HG02870 (cell line): ENCODE measurements at regions not wholly inside any gene's neighbourhood (a gene's known extent, or its start where the extent isn't known, plus 50 kb on each side); places are given as distances from the start of the nearest gene placed in this dataset.

Experiments
- ATAC-seq: cut with Tn5 transposase; IDR thresholded peaks from one replicate; pipeline ENCODE4 v1.9.1; 2021; ENCODE audit warnings: mild to moderate bottlenecking, moderate library complexity; ENCODE audit not compliant: unreplicated experiment

DNA sequence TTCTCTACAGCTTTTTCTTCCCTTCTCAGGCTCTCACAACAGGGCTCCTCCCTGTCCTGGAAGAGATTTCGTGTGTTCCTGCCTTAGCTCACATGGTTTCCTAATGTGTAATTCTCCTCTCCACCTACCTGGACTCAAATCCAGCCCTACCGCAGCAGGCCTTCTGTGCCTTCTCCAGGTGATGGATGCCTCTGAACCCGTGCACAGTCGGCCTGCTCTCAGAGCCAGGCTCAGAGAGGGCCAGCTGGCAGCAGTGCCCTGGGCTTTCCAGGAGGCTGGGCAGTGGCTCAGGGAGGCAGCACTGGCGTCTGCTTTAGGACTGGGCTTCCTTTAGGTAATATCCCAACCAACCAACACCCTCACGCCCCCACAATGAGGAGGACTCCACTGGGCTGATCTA, 123.2 kb upstream of the TMC3 start:
- ATAC-seq = no peak

DNA sequence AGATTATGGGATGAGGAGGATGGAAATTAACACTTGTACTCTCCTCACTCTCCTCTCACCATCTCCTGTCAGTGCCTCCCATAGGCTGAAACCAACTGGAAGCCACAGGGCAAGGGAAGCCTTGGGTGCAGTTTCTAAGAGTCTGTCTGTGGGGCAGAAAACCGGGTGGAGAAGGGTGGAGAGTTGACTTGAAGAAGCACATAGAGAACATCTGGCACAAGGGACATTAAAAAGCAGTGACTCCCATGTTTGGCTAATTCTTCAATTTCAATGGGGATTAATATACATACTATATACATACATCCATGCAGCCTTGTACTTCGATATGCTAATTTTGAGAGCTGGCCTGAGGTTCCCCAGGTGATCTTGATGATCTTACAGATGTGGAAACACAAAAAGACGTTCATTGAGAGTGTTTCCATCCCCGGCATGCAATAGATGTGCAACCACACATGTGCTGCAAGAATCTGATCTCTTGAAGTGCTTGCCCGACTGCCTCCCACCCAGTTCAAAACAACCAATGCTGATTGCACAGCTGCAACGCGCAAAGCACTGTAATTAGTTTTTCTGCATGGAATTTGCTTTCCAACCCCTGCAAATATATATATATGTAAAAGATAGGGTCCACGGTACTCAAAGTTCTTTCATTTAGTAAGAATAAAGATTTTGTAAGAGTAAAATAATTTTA, 121.9 kb upstream of the TMC3 start:
- ATAC-seq = no peak

DNA sequence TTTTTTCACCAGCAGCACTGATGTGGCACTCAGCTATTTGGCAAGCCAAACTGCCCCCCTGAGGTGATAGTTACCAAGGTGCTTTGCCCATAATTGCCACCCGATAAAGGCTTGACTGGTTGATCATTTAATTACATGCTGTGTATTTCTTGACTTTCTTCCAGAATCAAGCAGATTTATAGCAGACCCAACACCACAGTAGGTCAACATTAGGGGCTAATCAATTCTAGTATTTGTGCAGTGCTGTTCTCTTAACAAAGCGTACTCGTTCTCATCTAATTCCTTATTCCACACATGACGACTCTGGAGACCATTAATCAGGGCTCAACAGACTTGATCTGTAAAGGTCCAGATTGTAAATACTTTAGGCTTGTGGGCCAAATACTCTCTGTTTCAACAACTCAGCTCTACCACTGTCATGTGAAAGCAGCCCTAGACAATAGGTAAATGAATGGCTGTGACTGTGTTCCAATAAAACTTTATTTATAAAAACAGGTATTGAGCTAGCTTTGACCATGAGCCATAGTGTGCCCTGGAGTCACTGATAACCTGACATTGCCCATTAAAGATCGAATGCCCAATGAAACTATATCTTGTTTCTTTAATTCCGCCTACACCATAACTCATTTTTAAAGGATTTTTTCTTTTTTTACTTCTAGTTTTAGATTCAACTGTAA, 119.1 kb upstream of the TMC3 start:
- ATAC-seq = no peak

DNA sequence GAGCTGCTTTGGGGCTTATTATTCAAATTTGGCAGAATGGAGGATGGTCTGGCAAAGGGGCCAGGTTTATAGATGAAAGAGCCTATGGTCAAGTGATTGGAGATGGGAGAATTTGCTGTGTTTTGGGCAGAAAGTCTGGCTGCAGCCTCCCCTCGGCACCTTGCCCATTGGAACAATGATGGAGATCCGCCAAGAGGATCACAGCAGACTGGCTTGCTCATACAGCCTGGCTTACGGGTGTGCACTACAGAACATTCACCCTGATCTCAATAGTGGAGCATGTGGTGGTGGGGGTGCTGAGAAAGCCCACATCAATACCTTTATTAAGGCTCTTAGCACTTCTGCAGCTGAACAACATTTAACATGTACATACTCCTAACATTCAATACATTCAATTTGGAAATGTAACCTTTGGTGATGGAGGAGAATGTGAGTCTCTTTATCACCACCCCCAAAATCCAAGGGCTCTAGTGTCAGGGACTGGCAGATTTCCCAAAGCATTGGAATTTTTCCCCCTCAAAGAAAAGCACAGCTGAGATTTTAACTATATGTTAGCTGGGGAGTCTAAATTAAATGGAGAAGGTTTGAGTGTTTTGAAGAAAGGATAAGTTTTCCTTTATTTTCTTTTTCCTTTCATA, 118.4 kb upstream of the TMC3 start:
- no peak for ATAC-seq

DNA sequence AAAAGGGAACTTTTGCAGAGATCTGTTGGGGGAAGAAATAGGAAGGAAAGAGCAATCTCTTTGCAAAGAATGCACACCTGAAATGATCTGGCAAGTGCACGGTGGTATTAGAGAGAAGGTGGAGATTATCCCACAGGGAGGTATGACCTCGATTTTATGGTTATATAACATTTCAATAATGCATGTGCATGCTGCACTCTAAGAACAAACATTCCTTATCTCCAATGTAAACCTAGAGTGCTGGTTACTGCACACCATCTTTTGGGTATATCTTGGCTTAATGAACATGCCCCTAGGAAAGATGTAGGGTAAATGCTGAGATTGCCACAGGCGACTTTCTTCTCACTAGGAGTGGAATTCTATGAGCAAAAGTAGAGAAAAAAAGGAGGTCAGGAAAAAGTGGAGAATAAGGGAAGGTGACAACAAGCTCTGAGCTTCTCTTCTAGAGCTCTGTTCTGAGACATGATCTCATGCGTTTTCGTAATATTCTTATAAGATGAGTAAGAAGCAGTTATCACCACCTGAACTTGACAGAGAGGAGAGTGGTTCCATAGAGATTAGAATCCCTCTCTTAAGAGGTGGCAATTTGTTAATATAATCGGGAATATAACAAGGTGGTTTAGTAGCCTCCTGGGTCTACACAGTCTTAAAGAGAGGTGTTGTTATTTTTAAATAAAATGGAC, 117.5 kb upstream of the TMC3 start:
- ATAC-seq = no peak

DNA sequence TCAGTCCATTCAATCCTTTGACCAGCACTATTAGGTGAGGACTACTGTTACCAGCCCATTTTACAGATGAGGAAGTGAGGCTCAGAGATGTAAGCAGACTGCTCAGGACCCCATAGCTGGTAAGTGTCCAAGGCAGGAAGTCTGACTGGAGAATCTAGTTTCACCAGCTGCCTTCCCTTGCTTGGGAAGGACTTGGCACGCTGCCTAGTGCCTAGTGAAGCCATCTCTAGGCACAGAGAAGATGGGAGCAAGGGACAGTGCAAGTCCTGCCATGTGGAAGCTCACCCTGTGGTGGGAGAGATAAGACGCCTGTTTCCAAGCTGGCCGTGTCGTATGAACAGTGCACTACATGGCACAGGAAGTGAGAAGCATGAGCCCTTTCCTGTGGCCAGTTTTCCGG, 111.8 kb upstream of the TMC3 start:
- ATAC-seq = no peak

DNA sequence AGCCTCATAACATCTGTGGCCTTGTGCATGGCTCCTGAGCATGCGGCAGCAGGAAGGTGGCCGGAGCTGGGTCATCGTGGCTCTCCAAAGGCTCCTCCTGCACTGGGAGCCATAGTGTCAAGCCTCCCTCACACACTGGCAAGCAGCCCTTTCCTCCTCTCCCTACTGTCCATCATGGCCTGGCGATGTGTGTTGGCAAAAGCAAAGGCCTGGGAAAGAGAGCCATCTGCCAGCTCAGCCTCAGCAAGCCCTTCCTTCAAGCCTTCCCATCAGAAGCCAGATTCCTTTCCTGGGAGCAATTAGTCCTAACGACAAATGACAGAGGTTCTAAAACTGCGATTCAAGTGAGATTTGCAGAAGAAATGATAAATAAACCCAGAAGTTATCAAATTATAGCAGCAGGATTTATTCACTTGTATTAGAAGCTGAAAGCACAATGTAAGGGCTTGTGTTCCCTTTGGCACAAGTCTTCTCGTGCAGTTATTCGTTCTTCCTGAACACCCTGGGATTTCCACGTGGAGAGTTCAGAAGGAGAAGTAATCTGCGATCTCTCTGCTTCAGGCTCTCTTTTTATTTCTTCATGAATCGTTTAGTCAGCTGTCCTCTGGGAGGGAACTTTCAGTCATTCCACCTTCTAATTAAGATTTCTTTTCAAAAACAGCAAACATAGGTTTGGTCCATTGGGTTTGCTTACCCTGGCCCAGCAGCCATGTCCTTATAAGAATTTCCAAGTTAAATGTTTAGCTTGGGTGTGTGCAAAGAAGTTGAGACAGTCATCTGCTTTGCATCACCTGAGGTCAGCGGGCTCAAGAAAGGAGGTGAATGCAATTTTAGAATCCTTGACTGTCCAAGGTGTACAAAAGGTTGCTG, 110.3 kb upstream of the TMC3 start:
- no peak for ATAC-seq

DNA sequence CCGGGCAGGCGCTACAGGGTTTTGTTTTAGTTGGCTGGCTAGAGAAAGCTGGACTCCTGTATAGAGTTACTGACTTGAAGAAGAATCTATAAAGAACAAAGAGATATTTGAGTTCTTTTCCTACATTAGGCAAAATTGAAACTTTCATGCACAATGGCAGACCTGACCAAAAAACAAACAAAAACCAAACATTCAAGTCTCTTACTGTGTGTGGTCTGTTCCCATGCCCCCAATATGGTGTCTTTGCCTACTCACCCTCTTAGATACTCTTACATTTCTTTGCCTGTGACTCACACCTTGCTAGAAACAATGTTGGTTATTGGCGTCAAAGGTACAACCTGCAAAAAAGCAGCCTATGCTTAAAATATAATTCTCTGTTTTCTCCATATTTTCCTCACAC, 109.5 kb upstream of the TMC3 start:
- no peak for ATAC-seq

DNA sequence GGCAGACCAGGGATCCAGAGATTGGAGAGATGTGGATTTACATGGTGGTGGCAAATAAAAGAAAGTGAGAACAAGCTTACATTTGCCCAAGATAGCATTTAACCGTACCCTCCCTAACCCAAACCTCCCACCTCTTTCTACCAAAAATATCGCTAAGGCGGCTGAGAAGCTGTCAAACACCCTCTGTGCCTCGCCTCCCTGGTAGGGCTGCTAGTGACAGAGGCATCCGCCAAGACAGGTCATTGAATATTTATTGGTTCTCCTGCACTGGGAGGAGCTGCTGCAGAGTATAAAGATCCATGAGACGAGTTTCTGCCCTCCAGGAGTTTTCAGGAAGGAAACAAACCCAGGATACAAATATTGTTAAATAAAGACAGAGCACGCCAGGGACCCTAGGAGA, 107.3 kb upstream of the TMC3 start:
- ATAC-seq = no peak

DNA sequence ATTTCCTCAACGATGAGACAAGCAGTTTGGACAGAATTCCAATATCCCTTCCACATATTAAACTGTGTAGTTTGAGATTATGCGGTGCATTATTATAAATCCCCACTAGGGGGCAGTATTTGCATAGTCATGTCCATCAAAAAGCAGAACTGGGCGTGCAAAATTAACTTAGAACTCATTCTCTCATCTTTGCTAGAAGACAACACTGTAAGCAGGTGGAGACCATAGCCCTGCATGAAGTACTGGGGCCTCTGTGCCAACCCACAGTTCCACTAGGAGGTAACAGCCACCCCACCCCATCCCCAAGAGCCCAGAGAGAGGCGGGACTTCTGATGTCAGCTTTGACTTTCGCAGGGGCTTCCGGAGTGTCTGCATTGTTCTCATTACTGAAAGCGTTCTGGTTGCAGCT, 106.6 kb upstream of the TMC3 start:
- no peak for ATAC-seq

DNA sequence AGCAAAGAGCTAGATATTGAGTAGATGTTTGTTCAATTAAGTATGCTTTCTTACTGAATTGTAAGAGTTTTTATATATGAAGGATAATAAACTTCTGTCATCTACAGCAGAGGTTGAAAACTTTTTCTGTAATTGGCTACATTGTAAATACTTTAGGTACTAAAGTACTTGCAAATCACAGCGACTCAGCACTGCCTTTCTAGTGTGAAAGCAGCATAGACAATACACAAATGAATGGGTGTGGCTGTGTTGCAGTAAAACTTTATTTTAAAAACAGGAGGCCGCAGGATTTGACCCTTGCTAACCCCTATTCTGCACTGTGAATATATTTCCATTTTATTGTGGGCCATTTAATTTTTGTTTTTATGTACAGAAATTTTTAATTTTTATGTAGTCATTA, 104.3 kb upstream of the TMC3 start:
- no peak for ATAC-seq

DNA sequence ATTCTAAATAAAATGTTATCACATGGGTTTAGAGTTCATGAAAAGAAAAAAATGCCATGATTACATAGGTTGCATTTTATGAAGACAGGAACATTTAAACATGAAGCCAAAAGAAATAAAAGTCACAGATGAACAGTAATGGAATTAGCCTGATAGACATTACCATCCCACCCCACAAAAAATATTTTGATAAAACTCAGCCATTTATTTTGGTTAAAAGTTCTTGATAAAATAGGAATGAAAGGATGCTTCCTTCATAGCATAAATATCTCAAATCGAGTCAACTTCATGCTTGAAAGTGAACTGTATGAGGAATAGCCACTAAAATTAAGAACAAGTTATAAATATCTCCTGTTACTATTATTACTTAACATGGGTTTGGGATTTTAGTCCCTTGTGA, 101.9 kb upstream of the TMC3 start:
- no peak for ATAC-seq

DNA sequence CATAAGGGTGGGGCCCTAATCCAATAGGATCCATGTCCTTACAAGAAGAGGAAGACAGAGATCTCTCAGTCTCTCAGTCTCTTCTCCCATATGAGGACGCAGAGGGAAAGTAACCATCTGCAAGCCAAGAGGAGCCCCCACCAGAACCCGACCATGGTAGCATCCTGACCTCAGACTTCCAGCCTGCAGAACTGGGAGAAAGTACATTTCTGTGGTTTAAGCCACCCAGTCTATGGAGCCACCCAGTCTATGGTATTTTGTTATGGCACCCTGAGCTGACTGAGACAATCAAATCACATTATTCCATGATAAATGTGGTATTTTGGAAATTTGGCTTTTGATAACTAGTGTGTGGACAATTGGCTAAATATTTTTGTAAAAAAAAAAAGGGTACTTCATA, 101.5 kb upstream of the TMC3 start:
- no peak for ATAC-seq

DNA sequence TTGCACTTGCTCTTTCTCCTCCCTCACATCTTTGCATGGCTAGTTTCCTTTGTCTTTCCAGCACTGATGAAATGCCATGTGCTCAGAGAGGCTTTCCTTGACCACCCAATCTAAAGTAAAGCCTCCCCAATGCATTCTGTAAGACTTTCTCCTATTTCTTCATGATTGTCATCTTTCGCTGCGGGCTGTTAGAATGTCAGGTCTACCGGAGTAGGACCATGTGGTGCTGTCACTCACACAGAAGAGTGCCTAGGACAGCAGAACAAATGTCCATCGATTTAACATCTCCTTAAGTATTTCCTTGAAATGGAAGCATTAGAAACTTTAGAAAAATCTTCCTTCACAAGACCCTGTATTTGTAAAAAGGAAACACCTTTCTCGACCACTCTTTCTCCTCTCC, 99.9 kb upstream of the TMC3 start:
- ATAC-seq = no peak

DNA sequence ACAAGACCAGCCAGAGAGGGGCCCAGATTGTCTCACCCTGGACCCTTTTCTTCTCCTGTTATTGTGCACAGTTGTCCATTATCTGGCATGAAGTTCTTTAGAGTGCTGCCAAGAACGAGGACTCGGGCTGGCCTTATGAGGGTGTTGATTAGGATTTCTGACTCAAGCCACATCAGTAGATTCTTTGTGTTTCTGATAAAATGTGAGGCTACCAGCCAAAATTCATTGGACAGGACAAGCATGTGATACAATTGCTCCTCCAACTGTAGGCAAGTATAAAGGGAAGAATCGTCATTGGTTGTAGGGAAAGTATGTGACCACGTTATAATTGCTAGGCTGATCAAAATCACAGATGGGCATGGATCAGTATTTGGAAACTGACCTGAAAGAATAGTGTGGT, 99.2 kb upstream of the TMC3 start:
- no peak for ATAC-seq

DNA sequence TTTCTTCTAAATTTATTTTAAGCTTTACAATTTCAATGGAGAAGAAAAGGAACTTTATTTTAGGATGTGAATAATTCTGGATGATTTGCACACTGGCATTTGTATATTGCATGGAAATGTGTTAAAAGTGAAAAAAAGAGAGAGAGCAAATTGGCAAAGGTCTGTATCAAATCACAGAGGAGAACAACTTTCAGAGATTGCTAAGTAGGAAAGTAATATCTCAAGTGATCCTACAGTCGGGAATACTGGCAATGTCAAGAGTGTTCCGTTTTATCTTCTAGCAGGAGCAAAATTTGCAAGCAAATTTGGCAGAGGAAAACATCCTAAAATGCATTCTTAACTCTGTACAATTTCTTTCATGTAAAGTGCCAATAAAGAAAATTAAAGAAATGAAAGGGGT, 97.1 kb upstream of the TMC3 start:
- ATAC-seq = no peak

DNA sequence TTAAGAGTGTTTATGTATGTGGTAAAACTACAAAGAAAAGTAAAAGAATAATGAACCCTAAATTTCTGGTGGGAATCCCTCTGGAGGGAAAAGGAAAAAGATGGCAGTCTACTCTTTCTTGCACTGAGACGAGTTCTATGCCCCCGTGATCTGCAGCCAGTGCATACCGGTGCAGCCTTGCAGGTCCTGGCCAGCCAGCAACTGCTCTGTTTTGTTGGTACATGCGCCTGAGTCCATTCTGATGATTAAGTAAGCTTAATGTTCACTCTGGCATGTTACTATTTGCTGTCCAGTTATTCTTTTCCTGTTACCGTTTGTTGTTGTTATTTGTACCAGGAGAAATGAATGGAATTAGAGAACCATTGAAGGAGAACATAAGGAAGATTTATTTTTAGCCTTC, 95.1 kb upstream of the TMC3 start:
- no peak for ATAC-seq

DNA sequence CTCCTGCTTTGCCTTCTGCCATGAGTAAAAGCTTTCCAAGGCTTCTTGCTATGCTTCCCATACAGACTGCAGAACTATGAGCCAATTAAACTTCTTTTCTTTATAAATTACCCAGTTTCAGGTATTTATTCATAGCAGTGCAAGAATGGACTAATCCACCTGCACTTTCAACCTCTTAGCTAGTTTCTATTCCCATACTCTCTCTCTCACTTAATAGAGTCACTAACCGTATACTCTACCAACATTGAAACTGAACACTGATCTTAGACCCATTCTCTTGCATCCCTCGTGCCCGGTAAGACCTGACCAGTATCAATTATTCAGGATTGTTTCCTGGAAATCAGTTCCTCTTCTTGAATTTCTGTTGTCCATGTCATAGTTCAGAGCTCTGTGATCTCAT, 92.7 kb upstream of the TMC3 start:
- no peak for ATAC-seq

DNA sequence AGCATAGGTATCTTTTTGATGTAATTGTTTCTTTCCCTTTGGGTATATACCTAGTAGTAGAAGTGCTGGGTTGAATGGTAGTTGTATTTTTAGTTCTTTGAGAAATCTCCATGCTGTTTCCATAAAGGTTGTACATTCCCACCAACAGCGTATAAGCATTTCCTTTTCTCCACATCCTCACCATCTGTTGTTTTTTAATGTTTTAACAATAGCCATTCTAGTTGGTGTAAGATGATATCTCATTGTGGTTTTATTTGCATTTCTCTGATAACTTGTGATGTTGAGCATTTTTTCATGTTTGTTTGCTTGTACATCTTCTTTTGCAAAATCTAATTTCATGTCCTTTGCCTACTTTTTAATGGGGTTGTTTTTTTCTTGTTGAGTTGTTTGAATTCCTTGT, 80.0 kb upstream of the TMC3 start:
- ATAC-seq = no peak

DNA sequence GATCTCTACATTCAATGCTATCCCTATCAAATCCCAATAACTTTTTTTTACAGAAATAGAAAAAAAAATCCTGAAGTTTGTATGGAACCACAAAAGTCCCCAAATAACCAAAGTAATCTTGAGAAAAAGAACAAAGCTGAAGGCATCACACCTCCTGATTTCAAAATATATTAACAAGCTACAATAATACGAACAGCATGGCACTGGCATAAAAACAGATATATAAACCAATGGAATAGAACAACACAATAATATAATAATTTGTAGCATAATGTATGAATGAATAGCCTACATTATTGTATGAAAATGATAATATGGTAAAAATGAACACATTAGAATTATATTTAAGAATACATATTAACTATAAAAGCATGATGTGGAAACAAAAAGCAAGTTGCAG, 76.7 kb upstream of the TMC3 start:
- ATAC-seq = no peak
